Activated CD8-positive, alpha-beta memory T cell treated with anti-CD3 and anti-CD28 coated beads, Interleukin-2, amount 50 U/mL, for 48 hours (primary cell): ENCODE measurements at regions not wholly inside any gene's neighbourhood (a gene's known extent, or its start where the extent isn't known, plus 50 kb on each side); places are given as distances from the start of the nearest gene placed in this dataset.
"Not testable (repeated sequence)": the region's sequence is repeated elsewhere in the genome, so short reads cannot be mapped to it uniquely, and the experiment has no call there.

Source experiments
- DNase-seq: peaks from one replicate; pipeline ENCODE4 v3.0.0-alpha.2; 2020

GRCh38 chr12:25327321-25327720 is 76.6 kb upstream of the KRAS start:
- no peak for DNase-seq

GRCh38 chr12:25326326-25326725 is 75.6 kb upstream of the KRAS start:
- no peak for DNase-seq

DNA sequence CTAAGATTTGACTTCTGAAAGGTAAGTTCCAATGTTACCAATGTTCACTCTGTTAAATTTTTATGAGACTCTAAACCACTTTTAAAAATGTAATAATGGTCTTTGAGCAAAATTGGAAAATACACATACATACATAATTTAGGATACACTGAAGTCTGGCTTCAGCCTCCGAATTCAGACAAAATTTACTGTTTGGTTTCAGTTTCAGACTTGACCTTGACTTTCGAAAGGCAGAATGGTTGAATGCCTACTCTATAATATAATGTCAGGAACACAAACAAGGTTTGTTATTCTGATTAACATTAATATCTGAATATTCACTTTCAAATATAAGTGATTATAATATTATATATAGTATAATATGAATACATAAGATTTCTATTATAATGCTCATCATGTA is 74.1 kb upstream of the KRAS start:
- DNase-seq = no peak

DNA sequence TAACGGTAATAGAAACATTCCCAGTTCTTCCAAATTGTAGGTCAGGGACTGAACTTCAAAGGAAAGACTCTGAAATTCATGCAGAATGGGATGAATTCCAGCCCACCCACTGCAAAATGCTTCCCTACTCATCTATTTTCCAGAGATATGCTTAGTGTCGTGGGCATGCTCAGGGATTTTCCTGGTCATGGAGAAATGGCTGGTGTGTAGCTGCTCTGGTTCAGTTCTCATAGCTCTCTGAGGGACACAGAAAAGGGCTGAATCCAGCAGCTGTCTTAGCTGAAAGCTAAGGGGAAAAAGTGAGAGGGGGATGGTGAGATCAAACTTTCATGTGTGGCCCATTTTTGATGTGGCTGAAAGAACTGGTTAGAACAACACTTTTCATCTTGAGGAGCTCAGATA is 72.9 kb upstream of the KRAS start:
- DNase-seq = no peak

GRCh38 chr12:25322918-25323531 is 72.3 kb upstream of the KRAS start:
- DNase-seq = no peak

DNA sequence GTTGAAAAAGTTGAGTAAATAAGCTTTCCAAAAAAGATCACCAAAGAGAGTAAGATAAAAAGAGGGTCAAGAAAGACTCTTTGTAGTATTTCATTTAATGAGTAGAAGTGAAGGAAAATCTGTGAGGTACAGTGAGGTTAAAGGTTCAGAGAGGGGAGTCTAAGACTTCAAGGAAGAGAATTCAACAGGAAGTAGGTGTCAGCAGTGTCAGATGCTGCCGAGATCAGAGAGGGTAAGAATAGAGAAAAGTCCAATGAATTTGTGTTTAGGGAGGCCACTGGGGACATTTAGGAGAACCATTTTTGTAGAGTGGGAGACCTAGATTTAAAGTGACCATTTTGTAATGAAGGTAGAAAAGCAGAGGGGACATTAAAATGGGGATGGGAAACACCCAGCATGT is 71.6 kb upstream of the KRAS start:
- DNase-seq = no peak

GRCh38 chr12:25321772-25322171 is 71.0 kb upstream of the KRAS start:
- no peak for DNase-seq

- DNase-seq = no peak
These were observed 69.6 kb upstream of the KRAS start for GRCh38 chr12:25320123-25321006.

- DNase-seq = no peak
These were observed 68.7 kb upstream of the KRAS start for GRCh38 chr12:25319233-25319984.

GRCh38 chr12:25317553-25317952 is 66.8 kb upstream of the KRAS start:
- no peak for DNase-seq

DNA sequence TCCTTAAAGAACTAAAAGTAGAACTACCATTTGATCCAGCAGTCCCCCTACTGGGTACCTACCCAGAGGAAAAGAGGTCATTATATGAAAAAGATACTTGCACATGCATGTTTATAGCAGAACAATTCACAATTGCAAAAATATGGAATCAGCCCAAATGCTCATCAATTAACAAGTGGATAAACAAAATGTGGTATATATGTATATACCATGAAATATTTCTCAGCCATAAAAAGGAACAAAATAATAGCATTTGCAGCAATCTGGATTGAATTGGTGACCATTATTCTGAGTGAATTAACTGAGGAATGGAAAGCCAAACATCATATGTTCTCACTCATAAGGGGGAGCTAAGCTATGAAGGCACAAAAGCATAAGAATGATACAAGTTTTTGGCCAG is 64.7 kb upstream of the KRAS start:
- DNase-seq = no peak

DNA sequence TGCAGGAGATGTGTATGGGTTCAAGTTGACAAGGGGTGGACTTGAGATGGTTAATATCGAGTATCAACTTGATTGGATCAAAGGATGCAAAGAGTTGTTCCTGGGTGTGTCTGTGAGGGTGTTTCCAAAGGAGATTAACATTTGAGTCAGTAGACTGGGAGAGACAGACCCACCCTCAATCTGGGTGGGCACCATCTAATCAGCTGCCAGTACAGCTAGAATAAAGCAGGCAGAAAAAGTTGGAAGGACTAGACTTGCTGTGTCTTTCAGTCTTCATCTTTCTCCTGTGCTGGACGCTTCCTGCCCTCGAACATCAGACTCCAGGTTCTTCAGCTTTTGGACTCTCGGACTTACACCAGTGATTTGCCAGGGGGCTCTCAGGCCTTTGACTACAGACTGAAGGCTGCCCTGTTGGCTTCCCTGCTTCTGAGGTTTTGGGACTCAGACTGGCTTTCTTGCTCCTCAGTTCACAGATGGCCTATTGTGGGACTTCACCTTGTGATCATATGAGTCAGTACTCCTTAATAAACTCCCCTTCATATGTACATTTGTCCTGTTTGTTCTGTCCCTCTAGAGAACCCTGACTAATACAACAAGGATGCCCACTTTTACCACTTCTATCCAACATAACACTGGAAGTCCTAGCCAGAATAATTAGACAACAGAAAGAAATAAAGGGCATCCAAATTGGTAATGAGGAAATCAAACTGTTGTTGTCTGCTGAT is 62.7 kb upstream of the KRAS start:
- not testable (repeated sequence) for DNase-seq

DNA sequence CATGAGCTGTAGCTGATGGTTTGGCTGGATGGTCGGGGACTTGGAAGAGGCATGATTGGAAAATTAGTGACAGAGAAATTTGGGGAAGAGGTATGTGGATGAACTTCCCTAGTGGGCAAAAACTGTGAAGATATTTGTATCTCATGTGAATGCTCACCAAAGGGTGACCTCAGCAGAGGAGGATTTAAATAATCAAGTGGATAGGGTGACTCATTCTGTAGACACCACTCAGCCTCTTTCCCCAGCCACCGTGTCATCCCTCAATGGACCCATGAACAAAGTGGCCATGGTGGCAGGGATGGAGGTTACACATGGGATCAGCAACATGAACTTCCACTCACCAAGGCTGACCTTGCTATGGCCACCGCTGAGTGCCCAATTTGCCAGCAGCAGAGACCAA is 60.8 kb upstream of the KRAS start:
- no peak for DNase-seq

GRCh38 chr12:25310071-25310470 is 59.3 kb upstream of the KRAS start:
- not testable (repeated sequence) for DNase-seq

DNA sequence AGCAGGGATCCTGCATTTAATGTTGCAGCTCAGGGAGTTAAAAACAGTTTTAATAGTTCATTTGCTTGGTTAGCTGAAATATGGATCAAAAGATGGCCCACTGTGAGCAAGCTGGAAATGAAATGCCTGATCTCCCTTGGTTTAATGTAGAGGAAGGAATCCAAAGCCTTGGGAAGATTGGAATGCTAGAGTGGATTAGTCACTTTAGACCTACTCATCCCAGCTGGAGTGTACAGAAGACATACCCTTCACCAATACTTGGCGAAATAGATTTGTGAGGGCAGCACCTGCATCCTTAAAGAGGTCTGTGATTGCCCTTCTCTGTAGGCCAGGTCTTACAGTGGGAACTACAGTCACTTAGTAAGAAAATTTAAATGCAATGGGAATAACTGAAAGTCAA is 58.0 kb upstream of the KRAS start:
- no peak for DNase-seq

DNA sequence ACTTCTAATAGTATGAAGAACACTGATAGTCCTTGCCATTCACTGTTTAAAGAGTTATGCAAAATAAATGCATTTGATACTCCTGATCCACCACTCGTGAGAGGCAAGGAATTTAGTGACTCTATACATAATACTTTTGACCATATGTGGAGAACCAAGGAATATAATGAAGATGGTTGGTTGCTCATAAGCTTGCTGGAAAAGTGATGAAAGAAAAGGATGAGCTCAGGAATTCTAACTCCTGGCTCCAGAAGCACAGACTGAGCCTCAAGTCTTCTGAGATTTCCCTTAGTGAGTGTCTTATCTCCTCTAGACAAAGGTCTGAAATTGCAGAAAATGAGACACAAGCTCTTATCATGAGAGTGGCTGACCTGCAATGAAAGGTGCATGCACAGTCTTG is 57.1 kb upstream of the KRAS start:
- no peak for DNase-seq

- DNase-seq = no peak
These were observed 51.1 kb upstream of the KRAS start for GRCh38 chr12:25301798-25302197.
